ENCODE measurements at regions not wholly inside any gene's neighbourhood (a gene's known extent, or its start where the extent isn't known, plus 50 kb on each side); places are given as distances from the start of the nearest gene placed in this dataset.

GRCh38 chr1:115215110-115215509 is 122.9 kb downstream of the NGF start:
- Histone ChIP-seq H3K4me2 (ENCODE audit: control insufficient read depth, insufficient read depth) (no peak overlapping the region), H3K27ac (ENCODE audit: control insufficient read depth, insufficient read depth) (no peak overlapping the region), H3K36me3 (ENCODE audit: control insufficient read depth in 2 of 2, insufficient read depth in 2 of 2, low read length in 1 of 2) (no peaks in the 10 kb centered on the region), H4K20me1 (ENCODE audit: control insufficient read depth, insufficient read depth) (no peaks in the 10 kb centered on the region), H3K9ac (ENCODE audit: control insufficient read depth, insufficient read depth, low read length) (no peak overlapping the region), H3K4me1 (ENCODE audit: control insufficient read depth, insufficient read depth, low read length) (no peaks in the 10 kb centered on the region), H3K9me3 (replicated peaks; ENCODE audit: control insufficient read depth, insufficient read depth, low read length) (no peaks in the 10 kb centered on the region), H3K79me2 (ENCODE audit: control insufficient read depth, insufficient read depth, low read length) (no peaks in the 10 kb centered on the region), H2AFZ (ENCODE audit: control insufficient read depth, low read depth, low read length) (no peak overlapping the region), H3K4me3 (no peak overlapping the region), H3K27me3 (replicated peaks in 1 of 2; ENCODE audit: control insufficient read depth in 2 of 2, insufficient read depth in 2 of 2, low read length in 1 of 2) (no peaks in the 10 kb centered on the region)
- RAD21 ChIA-PET (ENCODE audit: unreplicated experiment) = no interaction called here
- POLR2A ChIA-PET = no interaction called here
- in situ Hi-C loops (cut with MboI) = no loop called here
- FAIRE-seq (no peak), DNase-seq (ENCODE audit: low read depth, low spot score) (no peak), ATAC-seq (no peak)
- CTCF ChIA-PET = no interaction called here
- no TSS peak for BruUV-seq (replicated peaks)
- 48% methylated on average over 3 of the region's 3 CpGs for WGBS (ENCODE audit: insufficient coverage, insufficient replicate concordance, low lambda C conversion rate, missing lambda C conversion rate)
- intact Hi-C loops (cut with micrococcal nuclease; ENCODE audit: unreplicated experiment) = no loop called here
- SMC1A ChIA-PET (ENCODE audit: uncharacterized antibody, unreplicated experiment) = no interaction called here
- TF ChIP-seq MYB (IDR thresholded peaks at IDR 0.05; ENCODE audit: borderline replicate concordance, low read depth, low read length) = no peak
- TF ChIP-seq BRCA1 (IDR thresholded peaks at IDR 0.05; ENCODE audit: low read depth, low read length) = no peak
- TF ChIP-seq CUX1 (IDR thresholded peaks at IDR 0.05; ENCODE audit: insufficient replicate concordance, low read depth, low read length) = no peak
- no peak for TF ChIP-seq IRF3 (IDR thresholded peaks at IDR 0.05)
- TF ChIP-seq CHD4 (IDR thresholded peaks at IDR 0.05) = no peak
- TF ChIP-seq SUZ12 (IDR thresholded peaks at IDR 0.05; ENCODE audit: unreplicated experiment) = no peak
- no peak for TF ChIP-seq REST (IDR thresholded peaks at IDR 0.05; ENCODE audit: low read depth, low read length)
- no peak for TF ChIP-seq TARDBP (IDR thresholded peaks at IDR 0.05; ENCODE audit: borderline replicate concordance)
- TF ChIP-seq NFIC (IDR thresholded peaks at IDR 0.05; ENCODE audit: low read depth, low read length) = no peak
- no peak for TF ChIP-seq BCL11A (IDR thresholded peaks at IDR 0.05; ENCODE audit: low read depth, low read length)
- TF ChIP-seq SREBF2 (IDR thresholded peaks at IDR 0.05; ENCODE audit: low read length) = no peak
- no peak for TF ChIP-seq USF2 (IDR thresholded peaks at IDR 0.05; ENCODE audit: borderline replicate concordance, low read depth, low read length)
- no peak for TF ChIP-seq POLR2AphosphoS2 (IDR thresholded peaks at IDR 0.05; ENCODE audit: low read depth, low read length)
- no peak for TF ChIP-seq EZH2 (IDR thresholded peaks at IDR 0.05; ENCODE audit: borderline replicate concordance, control insufficient read depth, low read depth, low read length)

All from GM12878 (cell line).